ENCODE measurements at regions not wholly inside any gene's neighbourhood (a gene's known extent, or its start where the extent isn't known, plus 50 kb on each side); places are given as distances from the start of the nearest gene placed in this dataset.

GRCh38 chr10:23568996-23569395, 130.1 kb downstream of the OTUD1 start:
- Histone ChIP-seq H3K27ac (ENCODE audit: low read depth in 1 of 2, low read length in 2 of 2) (no peak overlapping the region), H3K27me3 (ENCODE audit: control insufficient read depth in 1 of 2, insufficient read depth in 2 of 2, low read length in 2 of 2) (no peaks in the 10 kb centered on the region), H3K4me1 (ENCODE audit: insufficient read depth, low read length) (no peaks in the 10 kb centered on the region), H3K9me3 (ENCODE audit: control insufficient read depth in 1 of 2, insufficient read depth in 1 of 2, low read length in 2 of 2) (peaks cover 5 to 23% of the 10 kb centered on the region in 2 experiments), H3K4me3 (ENCODE audit: low read length) (no peak overlapping the region), H3K36me3 (ENCODE audit: insufficient read depth, low read length) (no peaks in the 10 kb centered on the region)
- POLR2A ChIA-PET, result no interaction called here
- CTCF ChIA-PET, result interaction anchor here (0.8 kb wide), 1 partner anchor 13 kb away, joined by 3 read pairs; no protein-coding TSS in a partner anchor
- DNase-seq (no peak), ATAC-seq (ENCODE audit: poor library complexity) (no peak)
- Mint-ChIP-seq H3K27me3 (peaks cover 9% of the 10 kb centered on the region), H3K36me3 (ENCODE audit: low read depth) (no peaks in the 10 kb centered on the region), H3K4me1 (ENCODE audit: low read depth) (no peaks in the 10 kb centered on the region), H3K27ac (no peak overlapping the region), H3K4me3 (no peak overlapping the region), H3K9me3 (peaks cover 13% of the 10 kb centered on the region)
- intact Hi-C loops (cut with DNase I, micrococcal nuclease), result no loop called here
- TF ChIP-seq CTCF (IDR thresholded peaks at IDR 0.05), result no peak

GRCh38 chr10:23571884-23572283, 133.0 kb downstream of the OTUD1 start:
- H3K4me3 ChIP-seq (ENCODE audit: low read length), result no peak overlapping the region
- no peak overlapping the region for H3K4me3 Mint-ChIP-seq
- peaks cover 4% of the 10 kb centered on the region for H3K27me3 Mint-ChIP-seq
- H3K27me3 ChIP-seq (ENCODE audit: control insufficient read depth in 1 of 2, insufficient read depth in 2 of 2, low read length in 2 of 2), result no peaks in the 10 kb centered on the region
- no peak overlapping the region for H3K27ac Mint-ChIP-seq
- H3K9me3 ChIP-seq (ENCODE audit: control insufficient read depth in 1 of 2, insufficient read depth in 1 of 2, low read length in 2 of 2), result peaks cover 5 to 23% of the 10 kb centered on the region in 2 experiments
- ChIA-PET POLR2A (no interaction called here), CTCF (no interaction called here)
- intact Hi-C loops (cut with DNase I, micrococcal nuclease), result no loop called here
- ATAC-seq (ENCODE audit: poor library complexity), result no peak
- H3K36me3 ChIP-seq (ENCODE audit: insufficient read depth, low read length), result no peaks in the 10 kb centered on the region
- no peaks in the 10 kb centered on the region for H3K4me1 ChIP-seq (ENCODE audit: insufficient read depth, low read length)
- no peak overlapping the region for H3K27ac ChIP-seq (ENCODE audit: low read depth in 1 of 2, low read length in 2 of 2)
- DNase-seq, result no peak
- no peaks in the 10 kb centered on the region for H3K36me3 Mint-ChIP-seq (ENCODE audit: low read depth)
- no peaks in the 10 kb centered on the region for H3K4me1 Mint-ChIP-seq (ENCODE audit: low read depth)
- peaks cover 13% of the 10 kb centered on the region for H3K9me3 Mint-ChIP-seq
- no peak for TF ChIP-seq CTCF (IDR thresholded peaks at IDR 0.05)

GRCh38 chr10:23581906-23582450, 143.1 kb downstream of the OTUD1 start:
- H3K27ac Mint-ChIP-seq, result no peak overlapping the region
- H3K4me1 Mint-ChIP-seq (ENCODE audit: low read depth), result no peaks in the 10 kb centered on the region
- H3K27me3 ChIP-seq (ENCODE audit: control insufficient read depth in 1 of 2, insufficient read depth in 2 of 2, low read length in 2 of 2), result peaks cover 0 to 6% of the 10 kb centered on the region in 2 experiments
- H3K9me3 Mint-ChIP-seq, result no peaks in the 10 kb centered on the region
- no peaks in the 10 kb centered on the region for H3K36me3 Mint-ChIP-seq (ENCODE audit: low read depth)
- ChIA-PET POLR2A (no interaction called here), CTCF (no interaction called here)
- intact Hi-C loops (cut with DNase I, micrococcal nuclease), result no loop called here
- H3K36me3 ChIP-seq (ENCODE audit: insufficient read depth, low read length), result no peaks in the 10 kb centered on the region
- DNase-seq, result no peak
- H3K4me3 Mint-ChIP-seq, result no peak overlapping the region
- no peak for TF ChIP-seq CTCF (IDR thresholded peaks at IDR 0.05)
- no peak overlapping the region for H3K4me3 ChIP-seq (ENCODE audit: low read length)
- no peaks in the 10 kb centered on the region for H3K27me3 Mint-ChIP-seq
- H3K27ac ChIP-seq (ENCODE audit: low read depth in 1 of 2, low read length in 2 of 2), result no peak overlapping the region
- peaks cover 0 to 3% of the 10 kb centered on the region in 2 experiments for H3K9me3 ChIP-seq (ENCODE audit: control insufficient read depth in 1 of 2, insufficient read depth in 1 of 2, low read length in 2 of 2)
- no peaks in the 10 kb centered on the region for H3K4me1 ChIP-seq (ENCODE audit: insufficient read depth, low read length)
- no peak for ATAC-seq (ENCODE audit: poor library complexity)

Measured in CD4-positive, alpha-beta T cell (primary cell).